MCF 10A (cell line): ENCODE measurements at regions not wholly inside any gene's neighbourhood (a gene's known extent, or its start where the extent isn't known, plus 50 kb on each side); places are given as distances from the start of the nearest gene placed in this dataset.

Experiments
- BruUV-seq: library from RNA; stranded (reverse); fragments of 400-500 nt; replicated peaks from 2 replicates; lab custom pipeline; 2021; lab: Mats Ljungman, UMichigan
- CTCF ChIA-PET: fragments of 300-600 bp; sonication (Branson Sonifier 250); formaldehyde crosslinking; extraction: SDS; loops from one replicate; lab custom pipeline; 2021; ENCODE audit warnings: antibody characterized with exemption, inconsistent platforms; lab: Yijun Ruan, JAX
- POLR2A ChIA-PET: fragments of 300-600, 350-650 bp; sonication (Branson Sonifier 250); formaldehyde crosslinking; extraction: SDS; loops from one replicate; lab custom pipeline; 2020; ENCODE audit warnings: antibody characterized with exemption, inconsistent platforms; lab: Yijun Ruan, JAX
- DNase-seq: peaks from one replicate; pipeline ENCODE4 v3.0.0-alpha.2; 2018; ENCODE audit not compliant: unreplicated experiment
- H3K27ac Mint-ChIP-seq: one replicate; pipeline ENCODE4 v1.8.0; 2022; ENCODE audit warnings: mild to moderate bottlenecking, low read depth, mixed read lengths; ENCODE audit not compliant: unreplicated experiment
- H3K27me3 Mint-ChIP-seq: one replicate; pipeline ENCODE4 v1.8.0; 2022; ENCODE audit warnings: mixed read lengths; ENCODE audit not compliant: insufficient read depth, unreplicated experiment
- H3K36me3 Mint-ChIP-seq: one replicate; pipeline ENCODE4 v1.8.0; 2022; ENCODE audit warnings: mild to moderate bottlenecking, moderate library complexity, mixed read lengths; ENCODE audit not compliant: insufficient read depth, unreplicated experiment
- H3K4me1 Mint-ChIP-seq: one replicate; pipeline ENCODE4 v1.8.0; 2022; ENCODE audit warnings: mixed read lengths; ENCODE audit not compliant: insufficient read depth, unreplicated experiment
- H3K4me3 Mint-ChIP-seq: one replicate; pipeline ENCODE4 v1.8.0; 2022; ENCODE audit warnings: mild to moderate bottlenecking, moderate library complexity, mixed read lengths; ENCODE audit not compliant: unreplicated experiment
- H3K9me3 Mint-ChIP-seq: one replicate; pipeline ENCODE4 v1.8.0; 2022; ENCODE audit warnings: mixed read lengths; ENCODE audit not compliant: unreplicated experiment
- intact Hi-C: fragments of 100-400 bp; cut with micrococcal nuclease; formaldehyde crosslinking; loops from 2 replicates; pipeline ENCODE4 v1.14.1; 2022
- TF ChIP-seq, protein P1 (sequence below): fragments of 200-600 bp; IDR thresholded peaks from one replicate; pipeline ENCODE4 v1.8.0; 2022; ENCODE audit warnings: antibody characterized with exemption, mild to moderate bottlenecking; ENCODE audit not compliant: unreplicated experiment

DNA sequence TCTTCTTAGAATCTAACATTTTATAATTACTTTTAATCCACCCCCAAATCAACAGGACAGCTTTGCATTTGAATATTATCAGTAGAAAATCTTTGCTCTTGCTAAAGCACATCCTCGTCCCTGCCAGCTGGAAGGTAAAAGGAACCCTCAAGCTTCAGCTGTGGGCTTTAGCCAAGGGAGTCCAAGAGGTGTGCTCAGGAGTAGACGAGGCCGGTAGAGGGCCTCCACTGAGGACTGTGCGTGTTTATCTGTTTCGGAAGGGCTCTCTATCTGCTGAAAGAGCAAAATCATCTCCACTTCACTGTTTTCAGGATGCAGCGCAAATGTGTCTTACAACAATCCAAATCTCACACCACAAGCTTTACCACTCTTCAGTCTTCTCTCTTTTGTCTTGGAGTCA, 257.4 kb upstream of the IL12A start:
- ChIA-PET CTCF (interaction anchor here (0.7 to 3.9 kb wide), 11 partner anchors 19 to 465 kb away, joined by 3 to 41 read pairs (median 4); no protein-coding TSS in a partner anchor), POLR2A (interaction anchor here (1.0 to 2.4 kb wide), 2 partner anchors 33 to 123 kb away, joined by 3 to 12 read pairs; no protein-coding TSS in a partner anchor)
- intact Hi-C loops, result no loop called here
- no peaks in the 10 kb centered on the region for H3K36me3 Mint-ChIP-seq
- H3K27me3 Mint-ChIP-seq, result no peaks in the 10 kb centered on the region
- H3K9me3 Mint-ChIP-seq, result no peaks in the 10 kb centered on the region
- no peak overlapping the region for H3K4me3 Mint-ChIP-seq
- no peak for DNase-seq
- TF ChIP-seq, protein P1, sequence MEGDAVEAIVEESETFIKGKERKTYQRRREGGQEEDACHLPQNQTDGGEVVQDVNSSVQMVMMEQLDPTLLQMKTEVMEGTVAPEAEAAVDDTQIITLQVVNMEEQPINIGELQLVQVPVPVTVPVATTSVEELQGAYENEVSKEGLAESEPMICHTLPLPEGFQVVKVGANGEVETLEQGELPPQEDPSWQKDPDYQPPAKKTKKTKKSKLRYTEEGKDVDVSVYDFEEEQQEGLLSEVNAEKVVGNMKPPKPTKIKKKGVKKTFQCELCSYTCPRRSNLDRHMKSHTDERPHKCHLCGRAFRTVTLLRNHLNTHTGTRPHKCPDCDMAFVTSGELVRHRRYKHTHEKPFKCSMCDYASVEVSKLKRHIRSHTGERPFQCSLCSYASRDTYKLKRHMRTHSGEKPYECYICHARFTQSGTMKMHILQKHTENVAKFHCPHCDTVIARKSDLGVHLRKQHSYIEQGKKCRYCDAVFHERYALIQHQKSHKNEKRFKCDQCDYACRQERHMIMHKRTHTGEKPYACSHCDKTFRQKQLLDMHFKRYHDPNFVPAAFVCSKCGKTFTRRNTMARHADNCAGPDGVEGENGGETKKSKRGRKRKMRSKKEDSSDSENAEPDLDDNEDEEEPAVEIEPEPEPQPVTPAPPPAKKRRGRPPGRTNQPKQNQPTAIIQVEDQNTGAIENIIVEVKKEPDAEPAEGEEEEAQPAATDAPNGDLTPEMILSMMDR, result no peak
- H3K27ac Mint-ChIP-seq, result peak overlapping the region; percentile 50
- BruUV-seq, result no TSS peak
- H3K4me1 Mint-ChIP-seq, result peaks cover 31% of the 10 kb centered on the region

DNA sequence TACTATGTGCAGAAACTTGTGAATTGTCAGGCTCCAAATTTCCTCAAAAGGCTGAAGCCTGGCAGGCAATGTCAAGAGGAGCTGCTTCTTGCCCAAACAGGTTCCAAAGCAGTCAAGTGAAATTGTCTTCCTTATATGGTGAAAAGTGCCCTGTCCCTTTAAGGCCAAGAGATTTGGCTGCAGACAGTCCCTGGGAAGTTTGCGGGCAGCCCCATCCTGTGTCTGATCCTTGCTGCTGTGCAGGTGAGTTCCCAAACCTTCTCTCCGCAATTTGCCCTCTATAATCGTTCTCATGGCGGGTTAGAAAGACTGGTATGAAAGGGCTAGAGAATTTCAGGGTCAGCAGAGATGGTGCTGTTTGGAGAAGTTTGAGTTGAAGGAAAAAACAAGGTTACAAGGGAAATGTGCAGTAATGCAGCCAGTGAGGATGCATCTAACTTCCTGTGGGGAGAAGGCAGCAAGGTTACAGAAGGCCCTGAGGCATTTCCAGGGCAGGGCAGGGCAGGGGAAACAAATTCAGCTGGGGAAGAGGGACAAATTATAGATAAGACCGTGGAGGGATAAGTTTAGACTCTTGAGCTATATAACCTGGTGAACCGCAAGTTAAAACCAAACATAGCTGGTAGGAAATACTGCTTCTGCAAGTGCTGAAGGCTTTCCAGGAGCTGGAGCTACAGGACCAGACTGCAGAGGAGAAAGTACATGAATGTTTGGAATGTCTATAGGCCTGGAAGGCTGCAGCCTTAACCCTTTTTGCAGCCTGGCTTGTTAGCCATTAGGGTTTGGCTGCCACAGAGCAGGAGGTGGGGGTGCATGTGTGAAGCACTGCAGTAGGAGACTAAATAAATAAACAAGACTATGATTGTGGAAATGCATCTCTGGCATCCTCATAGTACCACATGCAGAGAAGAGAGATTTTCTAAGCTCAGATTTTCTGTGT, 256.2 kb upstream of the IL12A start:
- ChIA-PET POLR2A (interaction anchor here (0.6 to 2.4 kb wide), 14 partner anchors 25 to 945 kb away, joined by 3 to 13 read pairs (median 4); no protein-coding TSS in a partner anchor), CTCF (interaction anchor here (0.6 to 3.9 kb wide), 32 partner anchors 8 to 468 kb away, joined by 3 to 41 read pairs (median 4); no protein-coding TSS in a partner anchor)
- Mint-ChIP-seq H3K9me3 (no peaks in the 10 kb centered on the region), H3K27me3 (no peaks in the 10 kb centered on the region), H3K36me3 (no peaks in the 10 kb centered on the region), H3K4me1 (peaks cover 19% of the 10 kb centered on the region), H3K4me3 (peak overlapping the region; percentile 81), H3K27ac (peak overlapping the region; percentile 50)
- no TSS peak for BruUV-seq
- intact Hi-C loops, result loop anchor here (1.0 to 2.0 kb wide), 2 partner anchors 30 to 116 kb away; no protein-coding TSS in a partner anchor
- TF ChIP-seq, protein P1, result no peak
- DNase-seq, result peak; percentile 73

DNA sequence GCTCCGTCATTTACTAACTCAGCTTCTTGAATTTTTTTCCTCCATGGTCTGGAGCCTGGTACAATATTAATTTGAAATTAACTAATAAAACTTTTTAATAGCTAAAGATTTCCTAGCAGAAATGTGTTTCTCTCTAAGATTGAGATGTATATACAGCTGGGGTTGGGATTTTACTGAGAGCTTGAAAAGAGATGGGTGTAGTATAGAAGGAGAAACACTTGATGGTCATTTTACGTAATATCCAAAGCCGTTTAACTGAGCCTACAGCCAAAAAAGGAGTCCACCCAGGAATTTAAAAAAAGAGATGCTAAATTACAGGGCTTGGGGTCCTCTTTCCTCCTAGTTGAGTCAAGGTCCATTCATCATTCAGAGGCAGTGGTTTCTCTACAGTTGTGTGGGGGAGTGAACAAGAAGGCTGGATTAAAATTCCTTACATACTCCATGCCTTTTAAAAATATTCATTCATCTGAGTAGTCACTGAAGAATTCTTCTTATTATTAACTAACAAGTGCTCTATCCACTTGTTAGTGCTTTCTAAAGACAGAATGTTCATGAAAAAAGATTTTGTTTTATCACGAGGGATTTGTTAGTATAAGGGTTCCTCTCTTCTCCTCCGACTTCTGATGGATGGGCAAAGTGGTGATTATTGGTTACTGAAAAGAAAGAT, 255.3 kb upstream of the IL12A start:
- intact Hi-C loops, result loop anchor here (2.0 kb wide), 1 partner anchor 29 kb away; no protein-coding TSS in a partner anchor
- ChIA-PET CTCF (interaction anchor here (0.6 to 3.9 kb wide), 24 partner anchors 7 to 469 kb away, joined by 3 to 41 read pairs (median 4); no protein-coding TSS in a partner anchor), POLR2A (interaction anchor here (0.6 to 2.4 kb wide), 11 partner anchors 17 to 944 kb away, joined by 3 to 13 read pairs (median 4); no protein-coding TSS in a partner anchor)

More for the DNA sequence above, 255.3 kb upstream of the IL12A start:
- DNase-seq, result peak; percentile 17
- BruUV-seq, result no TSS peak
- no peaks in the 10 kb centered on the region for H3K9me3 Mint-ChIP-seq
- no peaks in the 10 kb centered on the region for H3K36me3 Mint-ChIP-seq
- H3K27ac Mint-ChIP-seq, result no peak overlapping the region
- TF ChIP-seq, protein P1, result no peak
- H3K27me3 Mint-ChIP-seq, result no peaks in the 10 kb centered on the region
- H3K4me3 Mint-ChIP-seq, result peak overlapping the region; percentile 81
- peaks cover 19% of the 10 kb centered on the region for H3K4me1 Mint-ChIP-seq
